ENCODE measurements at regions not wholly inside any gene's neighbourhood (a gene's known extent, or its start where the extent isn't known, plus 50 kb on each side); places are given as distances from the start of the nearest gene placed in this dataset.

DNA sequence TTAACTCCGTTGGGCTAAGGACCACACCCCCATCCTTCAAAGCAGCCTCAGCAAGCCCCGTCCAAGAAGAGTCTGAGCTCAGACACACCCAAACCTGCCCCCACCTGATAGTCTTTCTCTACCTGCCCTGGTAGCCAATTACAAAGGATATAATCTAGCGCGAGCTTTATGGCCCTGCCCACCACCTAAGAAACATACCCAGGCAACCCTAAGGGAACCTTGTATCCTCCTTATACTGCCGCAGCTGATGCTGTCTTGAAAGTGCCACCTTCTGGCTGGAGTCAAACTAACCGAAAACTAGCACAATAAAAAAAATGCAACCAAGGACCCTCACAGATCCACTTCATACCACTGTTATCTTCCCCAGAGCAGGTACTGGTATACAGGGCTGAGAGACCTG, 628.3 kb upstream of the REG3G start:
- Histone ChIP-seq H4K20me1 (ENCODE audit: insufficient read depth, low read length) (no peaks in the 10 kb centered on the region), H3K18ac (ENCODE audit: low read depth, low read length) (no peak overlapping the region), H2AFZ (replicated peaks; ENCODE audit: low read length, poor library complexity) (no peak overlapping the region), H2BK20ac (ENCODE audit: low read depth, low read length) (no peak overlapping the region), H3K9me3 (ENCODE audit: control insufficient read depth, insufficient read depth, low read length) (peaks cover 8% of the 10 kb centered on the region; the same call in 1 of the 2 replicates), H2AK9ac (replicated peaks; ENCODE audit: low read depth, low read length, poor library complexity) (no peak overlapping the region), H3K56ac (ENCODE audit: extremely low read depth, insufficient read depth, low read length) (no peak overlapping the region), H3K9ac (ENCODE audit: low read depth, low read length) (no peak overlapping the region), H3K27ac (ENCODE audit: insufficient read depth, low read length) (no peak overlapping the region), H3K4me3 (ENCODE audit: insufficient read depth, low read depth, low read length) (no peak overlapping the region), H3K27me3 (ENCODE audit: control insufficient read depth, insufficient read depth, low read length) (no peaks in the 10 kb centered on the region), H3K23ac (ENCODE audit: low read depth, low read length) (no peak overlapping the region), H4K91ac (ENCODE audit: insufficient read depth, low read depth, low read length) (no peak overlapping the region), H3K4me1 (ENCODE audit: control insufficient read depth, insufficient read depth, low read length) (no peaks in the 10 kb centered on the region), H2AK5ac (ENCODE audit: low read depth, low read length) (no peak overlapping the region), H3K9me1 (ENCODE audit: insufficient read depth, low read length) (no peaks in the 10 kb centered on the region), H2BK120ac (ENCODE audit: low read depth, low read length) (no peak overlapping the region), H2BK15ac (ENCODE audit: low read depth, low read length) (no peak overlapping the region), H3K4me2 (ENCODE audit: low read depth, low read length) (no peak overlapping the region), H3K36me3 (ENCODE audit: control insufficient read depth, insufficient read depth, low read length) (no peaks in the 10 kb centered on the region), H3K14ac (replicated peaks; ENCODE audit: low read depth, low read length) (no peak overlapping the region), H3K4ac (ENCODE audit: low read depth, low read length) (no peak overlapping the region), H4K5ac (ENCODE audit: low read depth, low read length) (no peak overlapping the region), H3K79me1 (ENCODE audit: low read depth in 1 of 2, low read length in 2 of 2) (no peaks in the 10 kb centered on the region), H4K8ac (ENCODE audit: low read depth in 2 of 2, low read length in 2 of 2) (no peak overlapping the region), H2BK5ac (ENCODE audit: low read depth, low read length, poor library complexity, severe bottlenecking) (no peak overlapping the region)
- dilution Hi-C loops (cut with HindIII; ENCODE audit: low sequenced_read_pairs, unreplicated experiment): no loop called here
- TF ChIP-seq, protein P1, sequence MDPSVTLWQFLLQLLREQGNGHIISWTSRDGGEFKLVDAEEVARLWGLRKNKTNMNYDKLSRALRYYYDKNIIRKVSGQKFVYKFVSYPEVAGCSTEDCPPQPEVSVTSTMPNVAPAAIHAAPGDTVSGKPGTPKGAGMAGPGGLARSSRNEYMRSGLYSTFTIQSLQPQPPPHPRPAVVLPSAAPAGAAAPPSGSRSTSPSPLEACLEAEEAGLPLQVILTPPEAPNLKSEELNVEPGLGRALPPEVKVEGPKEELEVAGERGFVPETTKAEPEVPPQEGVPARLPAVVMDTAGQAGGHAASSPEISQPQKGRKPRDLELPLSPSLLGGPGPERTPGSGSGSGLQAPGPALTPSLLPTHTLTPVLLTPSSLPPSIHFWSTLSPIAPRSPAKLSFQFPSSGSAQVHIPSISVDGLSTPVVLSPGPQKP (IDR thresholded peaks at IDR 0.05; ENCODE audit: borderline replicate concordance, low read depth, low read length): no peak
- TF ChIP-seq MXI1 (IDR thresholded peaks at IDR 0.05; ENCODE audit: borderline replicate concordance, low read depth, low read length) (no peak), SMC3 (IDR thresholded peaks at IDR 0.05; ENCODE audit: low read depth, low read length) (no peak)
- no TSS peak for BruUV-seq (replicated peaks)
- ATAC-seq (ENCODE audit: low read depth): no peak
- in situ Hi-C loops (cut with MboI; ENCODE audit: low sequenced_read_pairs): no loop called here
- POLR2A ChIA-PET (ENCODE audit: unreplicated experiment): no interaction called here
- 80% methylated on average over 3 of the region's 6 CpGs; no CpG with 5 or more reads in 1 of the 2 experiments for WGBS, 2 experiments (ENCODE audit: extremely low coverage in 2 of 2, insufficient read length in 1 of 2)
- no peak for DNase-seq
- intact Hi-C loops (cut with micrococcal nuclease): no loop called here
- CTCF ChIA-PET: no interaction called here

Data from IMR-90 (cell line).